HCT116 (cell line): ENCODE measurements at regions not wholly inside any gene's neighbourhood (a gene's known extent, or its start where the extent isn't known, plus 50 kb on each side); places are given as distances from the start of the nearest gene placed in this dataset.

ENCODE experiments used
- ATAC-seq: fragments of 200-7000 bp; cut with Tn5 transposase; 2 replicates; pipeline ENCODE4 v1.9.1; 2020; ENCODE audit warnings: mild to moderate bottlenecking, moderate library complexity
- BruUV-seq: library from RNA; stranded (reverse); fragments of 400-500 nt; replicated peaks from 2 replicates; lab custom pipeline; 2021; lab: Mats Ljungman, UMichigan
- CTCF ChIA-PET: fragments of 300-600 bp; sonication (Branson Sonifier 250); formaldehyde crosslinking; loops from one replicate; lab custom pipeline; 2021; ENCODE audit warnings: antibody characterized with exemption; lab: Charles Lee
- POLR2A ChIA-PET: fragments of 300-600, 350-600 bp; sonication (Branson Sonifier 250); formaldehyde crosslinking; loops from one replicate; lab custom pipeline; 2021; ENCODE audit warnings: antibody characterized with exemption; lab: Charles Lee
- RAD21 ChIA-PET, 2 experiments: fragments of 300-600 bp; sonication (Branson Sonifier 250); formaldehyde crosslinking; loops; one replicate each; lab custom pipeline; 2023; ENCODE audit warnings: low total read pairs in 2 of 2; ENCODE audit not compliant: uncharacterized antibody in 2 of 2, unreplicated experiment in 2 of 2, low non-redundant PET in 1 of 2; lab: Charles Lee
- DNase-seq: peaks from one replicate; pipeline ENCODE4 v3.0.0-alpha.2; 2010; ENCODE audit warnings: low read depth, low spot score
- H2AFZ ChIP-seq: fragments of 200-600 bp; shearing (Covaris generic), sonication (generic); 2 replicates; pipeline ENCODE4 v1.6.1; 2017; ENCODE audit warnings: low read depth, mixed run types, mixed read lengths, antibody characterized with exemption, low read length; ENCODE audit not compliant: poor library complexity, severe bottlenecking
- H3K27ac ChIP-seq: 2 replicates; pipeline ENCODE4 v1.5.1; 2012; ENCODE audit warnings: low read depth, low read length
- H3K27me3 ChIP-seq: fragments of 200-600 bp; sonication (generic); 2 replicates; pipeline ENCODE4 v1.6.1; 2016; ENCODE audit warnings: mixed run types, low read length, mixed read lengths; ENCODE audit not compliant: insufficient read depth
- H3K36me3 ChIP-seq, 2 experiments: fragments of 200-500 bp in 1 of 2; fragments of 200-600 bp in 1 of 2; sonication (Bioruptor generic) in 1 of 2; sonication (generic) in 1 of 2; 2 replicates each; pipeline versions ENCODE4 v1.5.1 to v1.6.1; 2014 to 2016; ENCODE audit warnings: low read length in 2 of 2, inconsistent platforms in 1 of 2, mixed read lengths in 1 of 2, mixed run types in 1 of 2; ENCODE audit not compliant: insufficient read depth in 2 of 2, control insufficient read depth in 1 of 2
- H3K4me1 ChIP-seq, 2 experiments: fragments of 200-600 bp in 1 of 2; sonication (generic) in 1 of 2; 2 replicates each; pipeline versions ENCODE4 v1.5.1 to v1.6.1; 2012 to 2017; ENCODE audit warnings: low read length in 2 of 2, inconsistent platforms in 1 of 2, mild to moderate bottlenecking in 1 of 2, mixed read lengths in 1 of 2, mixed run types in 1 of 2, moderate library complexity in 1 of 2; ENCODE audit not compliant: insufficient read depth in 2 of 2, control insufficient read depth in 1 of 2
- H3K4me2 ChIP-seq: fragments of 200-600 bp; sonication (generic); 2 replicates; pipeline ENCODE4 v1.6.1; 2017; ENCODE audit warnings: mixed run types, low read length, mixed read lengths
- H3K4me3 ChIP-seq, 2 experiments: fragments of 200-600 bp in 1 of 2; sonication (generic) in 1 of 2; replicated peaks in 1 of 2; 2 replicates each; pipeline ENCODE4 v1.5.1; 2011 to 2016; ENCODE audit warnings: low read length in 2 of 2, control low read depth in 1 of 2, low read depth in 1 of 2, mild to moderate bottlenecking in 1 of 2, mixed read lengths in 1 of 2, mixed run types in 1 of 2
- H3K79me2 ChIP-seq: fragments of 200-600 bp; sonication (generic); 2 replicates; pipeline ENCODE4 v1.6.1; 2017; ENCODE audit warnings: mild to moderate bottlenecking, mixed run types, low read length, moderate library complexity, mixed read lengths; ENCODE audit not compliant: insufficient read depth
- H3K9ac ChIP-seq: fragments of 200-600 bp; sonication (generic); 2 replicates; pipeline ENCODE4 v1.6.1; 2016; ENCODE audit warnings: low read length, mixed read lengths
- H3K9me2 ChIP-seq: fragments of 200-600 bp; sonication (generic), shearing (Covaris generic); 2 replicates; pipeline ENCODE4 v1.6.1; 2017; ENCODE audit warnings: mixed run types, mild to moderate bottlenecking, moderate library complexity; ENCODE audit not compliant: insufficient read depth
- H3K9me3 ChIP-seq, 2 experiments: fragments of 200-500 bp in 1 of 2; fragments of 200-600 bp in 1 of 2; sonication (Bioruptor generic) in 1 of 2; sonication (generic) in 1 of 2; 2 replicates each; pipeline ENCODE4 v1.6.1; 2014 to 2017; ENCODE audit warnings: low read length in 2 of 2, mixed read lengths in 2 of 2, inconsistent platforms in 1 of 2, low read depth in 1 of 2, mild to moderate bottlenecking in 1 of 2, mixed run types in 1 of 2, moderate library complexity in 1 of 2; ENCODE audit not compliant: control insufficient read depth in 1 of 2, insufficient read depth in 1 of 2
- H4K20me1 ChIP-seq: fragments of 200-600 bp; sonication (generic), shearing (Covaris generic); 2 replicates; pipeline ENCODE4 v1.6.1; 2017; ENCODE audit warnings: mixed run types, mild to moderate bottlenecking, moderate library complexity; ENCODE audit not compliant: insufficient read depth
- CBX3 ChIP-seq: IDR thresholded peaks from 2 replicates; pipeline ENCODE4 v1.6.1; 2012; ENCODE audit warnings: low read depth
- CEBPB ChIP-seq: IDR thresholded peaks from 2 replicates; pipeline ENCODE4 v1.6.1; 2012; ENCODE audit warnings: low read depth
- EGR1 ChIP-seq: IDR thresholded peaks from 2 replicates; pipeline ENCODE4 v1.6.1; 2012; ENCODE audit warnings: low read depth
- EZH2 ChIP-seq: fragments of 200-600 bp; sonication (generic); IDR thresholded peaks from 2 replicates; pipeline ENCODE4 v1.6.1; 2017; ENCODE audit warnings: antibody characterized with exemption, mixed run types
- EZH2phosphoT487 ChIP-seq: fragments of 200-600 bp; IDR thresholded peaks from 2 replicates; pipeline ENCODE4 v1.6.1; 2018; ENCODE audit warnings: antibody characterized with exemption, borderline replicate concordance
- JUND ChIP-seq: IDR thresholded peaks from 2 replicates; pipeline ENCODE4 v1.6.1; 2012
- POLR2AphosphoS5 ChIP-seq: IDR thresholded peaks from 2 replicates; pipeline ENCODE4 v1.6.1; 2011; ENCODE audit warnings: mild to moderate bottlenecking, low read depth, low read length, moderate library complexity
- RAD21 ChIP-seq: IDR thresholded peaks from 2 replicates; pipeline ENCODE4 v1.6.1; 2012; ENCODE audit warnings: low read depth, mild to moderate bottlenecking
- SIN3A ChIP-seq: IDR thresholded peaks from 2 replicates; pipeline ENCODE4 v1.6.1; 2012; ENCODE audit warnings: low read depth
- SP1 ChIP-seq: IDR thresholded peaks from 2 replicates; pipeline ENCODE4 v1.6.1; 2012; ENCODE audit warnings: low read depth
- SRF ChIP-seq: IDR thresholded peaks from 2 replicates; pipeline ENCODE4 v1.6.1; 2012; ENCODE audit warnings: low read depth
- TCF7L2 ChIP-seq: IDR thresholded peaks from 2 replicates; pipeline ENCODE4 v1.7.0; 2011; ENCODE audit warnings: borderline replicate concordance, inconsistent platforms; ENCODE audit not compliant: insufficient read depth, insufficient read length; ENCODE audit errors: extremely low read depth
- ZFX ChIP-seq: fragments of 450-650 bp; IDR thresholded peaks from 2 replicates; pipeline ENCODE4 v1.6.1; 2017
- ZNF274 ChIP-seq: fragments of 200-500 bp; sonication (Bioruptor generic); IDR thresholded peaks from 2 replicates; pipeline ENCODE4 v1.6.1; 2014; ENCODE audit warnings: mild to moderate bottlenecking, low read depth, low read length, inconsistent platforms
- intact Hi-C: fragments of 100-400 bp; cut with micrococcal nuclease; formaldehyde crosslinking; loops from 2 replicates; pipeline ENCODE4 v1.10.0; 2022
- TF ChIP-seq, protein P1 (sequence below), 3 experiments: fragments of 200-600 bp in 1 of 3; sonication (generic) in 1 of 3; IDR thresholded peaks in 2 of 3; conservative IDR thresholded peaks in 1 of 3; 2 replicates each; pipeline ENCODE4 v1.5.1; 2012 to 2017; ENCODE audit warnings: low read depth in 2 of 3, low read length in 2 of 3, antibody characterized with exemption in 1 of 3, borderline replicate concordance in 1 of 3, control low read depth in 1 of 3, mild to moderate bottlenecking in 1 of 3, mixed read lengths in 1 of 3, mixed run types in 1 of 3, moderate library complexity in 1 of 3; ENCODE audit not compliant: insufficient read depth in 1 of 3
- TF ChIP-seq, protein P2 (sequence below): IDR thresholded peaks from 2 replicates; pipeline ENCODE4 v1.6.1; 2011; ENCODE audit warnings: mild to moderate bottlenecking, low read length, moderate library complexity; ENCODE audit not compliant: insufficient replicate concordance; ENCODE audit errors: extremely low read depth

GRCh38 chr3:68315964-68316363 is 616.4 kb downstream of the TAFA4 start:
- no TSS peak for BruUV-seq
- Histone ChIP-seq H3K27ac (no peak overlapping the region), H3K9me2 (no peaks in the 10 kb centered on the region), H3K36me3 (no peaks in the 10 kb centered on the region), H3K9ac (no peak overlapping the region), H3K79me2 (no peaks in the 10 kb centered on the region), H3K9me3 (peaks cover 0 to 19% of the 10 kb centered on the region in 2 experiments; a peak in 2 of 4 replicates), H3K4me3 (no peak overlapping the region), H4K20me1 (no peaks in the 10 kb centered on the region), H3K4me2 (no peak overlapping the region), H2AFZ (no peak overlapping the region), H3K27me3 (no peaks in the 10 kb centered on the region), H3K4me1 (no peaks in the 10 kb centered on the region)
- RAD21 ChIA-PET: no interaction called here
- DNase-seq: no peak
- POLR2A ChIA-PET: no interaction called here
- intact Hi-C loops: no loop called here
- TF ChIP-seq CBX3 (no peak), CEBPB (no peak), SIN3A (no peak), TCF7L2 (no peak), EGR1 (no peak)
- CTCF ChIA-PET: no interaction called here
- no peak for ATAC-seq

GRCh38 chr3:68315546-68315945 is 616.8 kb downstream of the TAFA4 start:
- Histone ChIP-seq H3K27me3 (no peaks in the 10 kb centered on the region), H3K4me1 (no peaks in the 10 kb centered on the region), H3K9me2 (no peaks in the 10 kb centered on the region), H3K4me3 (no peak overlapping the region), H3K9me3 (peaks cover 0 to 18% of the 10 kb centered on the region in 2 experiments; a peak in 2 of 4 replicates), H3K27ac (no peak overlapping the region), H2AFZ (no peak overlapping the region), H4K20me1 (no peaks in the 10 kb centered on the region), H3K79me2 (no peaks in the 10 kb centered on the region), H3K4me2 (no peak overlapping the region), H3K36me3 (no peaks in the 10 kb centered on the region), H3K9ac (no peak overlapping the region)
- POLR2A ChIA-PET: no interaction called here
- no TSS peak for BruUV-seq
- CTCF ChIA-PET: no interaction called here
- no peak for ATAC-seq
- RAD21 ChIA-PET: no interaction called here
- DNase-seq: no peak
- intact Hi-C loops: no loop called here
- TF ChIP-seq ZFX (no peak), EGR1 (no peak), RAD21 (no peak), ZNF274 (no peak), EZH2 (no peak), CEBPB (no peak), SIN3A (no peak), SRF (no peak), POLR2AphosphoS5 (no peak), EZH2phosphoT487 (no peak), SP1 (no peak), JUND (no peak)
- TF ChIP-seq, protein P1, sequence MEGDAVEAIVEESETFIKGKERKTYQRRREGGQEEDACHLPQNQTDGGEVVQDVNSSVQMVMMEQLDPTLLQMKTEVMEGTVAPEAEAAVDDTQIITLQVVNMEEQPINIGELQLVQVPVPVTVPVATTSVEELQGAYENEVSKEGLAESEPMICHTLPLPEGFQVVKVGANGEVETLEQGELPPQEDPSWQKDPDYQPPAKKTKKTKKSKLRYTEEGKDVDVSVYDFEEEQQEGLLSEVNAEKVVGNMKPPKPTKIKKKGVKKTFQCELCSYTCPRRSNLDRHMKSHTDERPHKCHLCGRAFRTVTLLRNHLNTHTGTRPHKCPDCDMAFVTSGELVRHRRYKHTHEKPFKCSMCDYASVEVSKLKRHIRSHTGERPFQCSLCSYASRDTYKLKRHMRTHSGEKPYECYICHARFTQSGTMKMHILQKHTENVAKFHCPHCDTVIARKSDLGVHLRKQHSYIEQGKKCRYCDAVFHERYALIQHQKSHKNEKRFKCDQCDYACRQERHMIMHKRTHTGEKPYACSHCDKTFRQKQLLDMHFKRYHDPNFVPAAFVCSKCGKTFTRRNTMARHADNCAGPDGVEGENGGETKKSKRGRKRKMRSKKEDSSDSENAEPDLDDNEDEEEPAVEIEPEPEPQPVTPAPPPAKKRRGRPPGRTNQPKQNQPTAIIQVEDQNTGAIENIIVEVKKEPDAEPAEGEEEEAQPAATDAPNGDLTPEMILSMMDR (IDR thresholded peaks at IDR 0.05 in 2 of 3, conservative IDR thresholded peaks at IDR 0.05 in 1 of 3; ENCODE audit: borderline replicate concordance in 1 of 3, insufficient read depth in 1 of 3, low read depth in 2 of 3, low read length in 2 of 3): no peak
- TF ChIP-seq, protein P2, sequence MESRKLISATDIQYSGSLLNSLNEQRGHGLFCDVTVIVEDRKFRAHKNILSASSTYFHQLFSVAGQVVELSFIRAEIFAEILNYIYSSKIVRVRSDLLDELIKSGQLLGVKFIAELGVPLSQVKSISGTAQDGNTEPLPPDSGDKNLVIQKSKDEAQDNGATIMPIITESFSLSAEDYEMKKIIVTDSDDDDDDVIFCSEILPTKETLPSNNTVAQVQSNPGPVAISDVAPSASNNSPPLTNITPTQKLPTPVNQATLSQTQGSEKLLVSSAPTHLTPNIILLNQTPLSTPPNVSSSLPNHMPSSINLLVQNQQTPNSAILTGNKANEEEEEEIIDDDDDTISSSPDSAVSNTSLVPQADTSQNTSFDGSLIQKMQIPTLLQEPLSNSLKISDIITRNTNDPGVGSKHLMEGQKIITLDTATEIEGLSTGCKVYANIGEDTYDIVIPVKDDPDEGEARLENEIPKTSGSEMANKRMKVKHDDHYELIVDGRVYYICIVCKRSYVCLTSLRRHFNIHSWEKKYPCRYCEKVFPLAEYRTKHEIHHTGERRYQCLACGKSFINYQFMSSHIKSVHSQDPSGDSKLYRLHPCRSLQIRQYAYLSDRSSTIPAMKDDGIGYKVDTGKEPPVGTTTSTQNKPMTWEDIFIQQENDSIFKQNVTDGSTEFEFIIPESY: no peak
